NCI-H2107 (cell line): ENCODE measurements at regions not wholly inside any gene's neighbourhood (a gene's known extent, or its start where the extent isn't known, plus 50 kb on each side); places are given as distances from the start of the nearest gene placed in this dataset.

Source experiments
- DNase-seq: peaks from one replicate; lab custom pipeline; 2025; lab: John Stamatoyannopoulos, UW

DNA sequence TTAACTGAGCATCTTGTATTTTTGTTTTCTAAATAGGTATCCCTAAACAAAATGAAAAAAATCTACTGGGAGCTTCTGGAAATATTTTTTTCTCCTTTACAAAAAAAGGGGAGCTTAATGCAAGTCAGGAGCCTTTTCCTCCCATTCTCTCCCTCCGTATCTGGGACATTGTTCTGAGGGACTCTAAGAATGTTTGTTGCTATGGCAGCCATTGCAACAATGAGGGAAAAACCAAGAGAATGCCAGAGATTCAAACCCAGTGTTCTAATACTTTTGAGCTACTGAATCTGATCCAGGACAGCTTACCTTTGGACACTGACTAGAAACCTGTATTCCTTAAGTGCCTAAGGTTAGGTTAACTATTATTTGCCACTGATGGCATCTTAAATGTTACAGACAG is 485.7 kb upstream of the HS3ST1 start:
- DNase-seq, result no peak

DNA sequence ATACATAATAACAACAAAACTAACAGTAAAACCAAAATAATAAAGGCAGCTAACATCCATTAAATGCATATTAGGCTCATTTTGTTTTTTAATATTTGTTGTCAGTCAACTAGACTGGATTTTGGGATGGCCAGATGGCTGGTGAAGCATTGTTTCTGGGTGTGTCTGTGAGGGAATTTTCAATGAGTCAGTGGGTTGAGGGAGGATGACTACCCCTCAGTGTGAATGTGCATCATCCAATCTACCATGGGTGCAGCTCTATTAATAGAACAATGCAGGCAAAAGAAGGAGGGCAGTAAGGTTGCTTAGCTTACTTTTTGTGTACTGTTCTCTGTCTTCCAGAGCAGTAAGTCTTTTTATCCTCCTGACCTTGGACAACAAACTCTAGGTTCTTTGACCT is 484.2 kb upstream of the HS3ST1 start:
- no peak for DNase-seq

DNA sequence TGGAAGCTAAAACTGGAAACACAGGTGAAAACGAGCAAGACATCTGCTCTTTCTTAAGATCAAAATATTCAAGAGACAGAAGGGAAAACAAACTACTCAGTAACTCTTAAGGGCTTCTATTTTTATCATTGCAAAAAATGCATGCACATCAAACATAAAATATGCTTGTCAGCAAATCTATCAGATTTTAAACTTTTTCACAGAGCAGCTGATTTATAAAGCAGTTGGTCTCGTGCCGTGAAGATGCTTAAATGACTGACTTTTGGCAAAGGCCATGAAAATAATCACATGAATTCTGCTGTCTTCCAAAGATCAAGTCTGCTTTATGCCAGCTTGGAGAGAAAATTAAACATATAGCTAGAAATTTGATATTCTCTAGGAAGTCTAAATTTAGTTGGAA is 482.1 kb upstream of the HS3ST1 start:
- DNase-seq, result no peak

DNA sequence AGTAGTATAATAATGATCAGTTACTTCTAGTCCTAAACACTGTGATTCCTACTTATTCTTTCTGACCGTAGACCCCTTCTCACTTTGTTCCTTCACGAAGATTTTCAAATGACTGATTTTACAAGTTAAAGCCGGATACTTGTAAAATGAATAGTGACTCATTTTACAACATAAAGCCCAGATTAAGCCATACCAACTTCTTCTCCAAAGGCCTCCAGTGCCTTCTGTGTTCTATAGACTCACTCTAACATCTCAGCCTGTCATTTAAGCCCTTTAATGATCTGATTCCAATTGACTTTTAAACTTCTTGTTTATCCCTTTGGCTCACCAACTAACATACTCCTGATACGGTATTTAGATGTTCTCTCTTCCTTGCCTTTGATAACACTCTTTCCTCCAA is 480.0 kb upstream of the HS3ST1 start:
- DNase-seq, result no peak

DNA sequence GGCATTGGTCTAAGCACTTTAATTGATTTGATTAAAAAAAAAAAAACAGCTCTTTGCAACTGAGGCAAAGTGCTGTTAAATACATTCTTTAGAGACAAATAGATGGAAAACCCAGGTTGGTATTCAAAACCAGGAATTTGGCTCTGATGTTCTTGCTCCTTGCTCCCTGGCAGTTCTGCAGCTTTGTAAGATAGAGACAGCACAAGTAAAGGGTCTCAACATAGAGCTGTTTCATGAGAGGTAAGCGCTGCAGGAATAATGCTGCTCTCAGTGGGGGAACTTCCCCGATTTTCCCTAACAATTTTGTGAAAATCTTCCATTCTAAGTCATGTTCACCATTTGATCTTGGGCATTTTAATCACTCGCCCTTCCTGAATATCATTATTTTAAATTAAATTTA is 479.5 kb upstream of the HS3ST1 start:
- DNase-seq, result no peak

DNA sequence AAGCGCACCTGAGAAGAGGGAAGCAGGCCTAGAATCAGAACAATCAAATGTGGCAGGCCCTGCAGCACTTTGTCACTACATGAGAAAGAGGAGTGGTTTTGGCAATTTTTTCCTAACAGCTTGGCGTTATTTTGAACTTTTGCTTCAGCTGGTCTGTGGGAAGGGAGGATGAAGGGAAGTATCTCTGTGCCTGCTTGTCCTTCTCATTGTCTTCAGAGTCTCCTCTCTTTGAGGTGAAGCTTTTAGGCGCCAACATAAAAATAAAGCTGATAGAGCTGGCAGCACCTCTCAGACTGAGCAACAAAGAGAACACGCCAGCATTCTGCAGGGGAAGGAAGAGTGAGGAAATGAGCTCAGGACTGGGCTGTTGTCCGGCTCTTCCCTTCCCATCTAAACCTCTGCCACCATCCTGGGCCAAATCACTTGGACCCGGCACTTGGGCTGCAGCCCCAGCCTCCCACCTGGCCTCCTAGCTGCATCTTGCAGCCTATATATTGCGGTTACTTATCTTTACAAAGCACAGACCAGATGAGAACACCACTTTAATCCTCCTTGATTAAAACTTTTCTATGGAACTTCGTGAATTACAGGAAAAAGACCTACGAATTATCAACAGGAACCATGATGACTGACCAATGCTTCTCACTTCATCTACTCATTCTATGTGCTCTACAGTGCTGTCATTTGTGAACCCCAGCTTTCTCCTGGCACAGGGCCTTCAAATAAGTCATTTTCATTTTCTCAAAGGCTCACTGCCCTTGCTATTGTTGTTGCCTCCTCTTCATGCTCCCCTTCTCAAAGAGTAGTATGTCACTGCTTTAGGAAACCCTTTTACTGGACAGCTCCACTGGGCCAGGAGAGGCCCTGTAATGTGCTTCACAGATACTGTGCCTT is 476.4 kb upstream of the HS3ST1 start:
- DNase-seq, result no peak

DNA sequence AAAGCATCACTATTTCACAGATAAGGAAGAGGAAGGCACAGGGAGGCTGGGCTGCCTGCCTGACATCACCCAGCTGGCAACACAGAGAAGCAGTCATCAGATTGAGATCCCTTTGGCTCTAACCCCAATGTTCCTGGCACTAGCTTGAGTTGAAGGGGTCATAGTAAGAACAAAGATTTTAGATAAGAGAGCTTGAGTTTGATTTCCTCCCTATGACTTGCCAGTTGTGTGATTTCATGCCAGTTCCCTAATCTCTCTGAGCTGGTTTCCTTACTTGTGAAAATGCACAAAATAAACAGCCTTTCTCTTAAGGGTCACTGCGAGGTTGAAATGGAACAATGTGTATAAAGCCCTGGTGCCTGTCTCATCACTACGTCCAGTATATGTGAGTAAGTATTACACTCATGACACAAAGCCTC is 475.4 kb upstream of the HS3ST1 start:
- DNase-seq, result no peak

DNA sequence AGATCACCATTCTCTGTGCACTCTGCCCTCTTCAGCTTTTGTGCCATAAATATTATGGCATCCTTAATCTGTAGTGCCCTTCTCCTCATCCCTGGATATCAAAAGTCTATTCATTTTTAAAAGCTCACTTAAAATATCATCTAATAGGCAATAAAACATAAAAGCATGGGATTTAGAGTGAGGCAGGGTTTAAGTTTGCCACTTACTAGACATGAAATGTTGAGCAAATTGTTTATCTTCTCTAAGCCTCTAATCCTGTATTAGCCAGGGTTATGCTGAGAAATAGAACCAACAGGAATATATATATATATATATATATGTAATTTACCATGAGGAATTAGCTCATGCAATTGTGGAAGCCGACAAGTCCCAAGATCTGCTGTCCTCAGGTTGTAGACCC is 472.4 kb upstream of the HS3ST1 start:
- DNase-seq, result no peak

DNA sequence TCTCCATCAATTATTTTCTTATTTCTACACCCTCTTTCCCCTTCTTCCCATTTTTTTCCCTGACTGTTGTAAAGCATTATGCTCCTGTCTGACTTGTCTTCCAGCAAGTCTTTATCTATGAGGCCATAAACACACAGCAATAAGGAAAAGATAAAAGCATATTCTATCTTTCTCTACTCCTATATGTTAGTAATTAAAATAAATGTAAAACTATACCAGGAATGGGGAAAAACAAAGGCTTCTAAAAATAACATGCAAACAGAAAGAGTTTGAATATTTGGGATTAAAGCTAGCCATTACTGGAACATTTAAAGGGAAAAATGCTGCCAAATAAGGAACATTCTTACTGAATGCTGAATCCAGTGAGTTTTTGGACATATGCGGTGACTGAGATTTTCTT is 471.7 kb upstream of the HS3ST1 start:
- no peak for DNase-seq

DNA sequence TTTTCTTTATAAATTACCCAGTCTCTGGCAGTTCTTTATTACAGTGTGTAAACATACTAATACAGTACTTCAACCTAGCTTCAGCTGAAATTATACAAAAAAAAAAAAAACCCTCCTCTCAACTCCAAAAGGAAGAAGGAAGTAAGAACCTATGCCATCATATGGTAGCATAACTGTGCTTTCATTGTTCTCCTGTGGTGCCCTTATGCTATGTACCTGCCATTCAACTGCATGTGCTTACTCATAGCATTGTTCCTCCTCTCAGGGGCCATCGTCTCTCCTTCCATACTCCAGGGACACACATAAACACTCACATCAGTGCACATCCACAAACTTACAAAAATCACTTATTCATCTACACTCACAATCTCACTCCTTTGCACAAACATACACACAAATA is 470.1 kb upstream of the HS3ST1 start:
- DNase-seq, result no peak

DNA sequence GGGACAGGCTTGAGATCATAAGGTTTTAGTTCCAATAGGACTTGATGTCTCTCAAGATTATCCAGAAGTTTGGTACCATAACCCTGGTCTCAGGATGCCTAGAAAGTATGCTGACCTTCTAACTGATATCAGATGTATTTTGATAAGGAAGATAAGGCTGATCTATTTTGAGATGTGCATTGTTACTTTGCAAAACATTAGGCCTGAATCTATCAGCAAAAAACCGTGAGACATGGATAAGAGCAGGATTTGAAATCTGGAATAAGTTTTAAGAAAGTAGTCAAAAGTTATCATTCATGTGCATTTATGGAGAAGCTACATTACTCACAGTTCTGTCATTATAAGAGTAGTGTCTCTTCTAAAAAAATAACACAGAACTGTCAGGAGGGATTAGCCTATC is 467.1 kb upstream of the HS3ST1 start:
- DNase-seq, result no peak

DNA sequence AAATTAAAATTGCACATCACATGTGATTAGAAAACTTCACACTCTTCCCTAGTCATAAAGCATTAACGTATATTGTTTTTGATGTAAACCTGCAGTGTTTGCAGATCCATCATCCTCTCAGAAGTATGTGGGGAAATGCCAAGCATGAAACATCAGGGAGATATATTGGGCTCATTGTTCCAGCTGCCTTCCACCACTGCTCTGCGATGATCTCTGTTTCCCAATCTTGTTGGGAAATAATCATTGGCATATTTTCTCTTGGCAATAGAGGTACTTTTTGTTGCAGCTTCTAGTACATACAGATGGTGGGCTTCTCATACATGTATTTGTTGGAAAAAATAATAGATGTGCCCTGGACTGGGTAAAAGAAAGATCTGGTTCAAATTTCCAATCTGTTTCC is 466.3 kb upstream of the HS3ST1 start:
- no peak for DNase-seq

DNA sequence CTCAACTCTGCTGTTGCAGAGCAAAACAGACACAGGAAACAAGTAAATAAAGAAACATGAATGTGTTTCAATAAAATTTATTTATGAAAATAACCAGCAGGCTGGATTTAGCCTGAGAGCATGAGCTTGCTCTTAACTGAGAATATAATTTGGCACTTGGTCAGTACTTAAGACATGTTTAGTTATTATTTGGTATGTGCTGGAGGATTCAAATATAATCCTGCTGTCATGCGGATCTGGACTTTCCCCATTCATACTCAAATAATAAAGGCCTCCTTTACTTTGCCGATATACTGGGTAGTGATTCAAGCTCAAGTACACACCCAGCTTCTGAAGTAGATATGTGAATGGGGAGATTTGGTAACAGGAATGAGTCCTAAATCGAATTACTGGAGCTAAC is 465.5 kb upstream of the HS3ST1 start:
- DNase-seq, result no peak

DNA sequence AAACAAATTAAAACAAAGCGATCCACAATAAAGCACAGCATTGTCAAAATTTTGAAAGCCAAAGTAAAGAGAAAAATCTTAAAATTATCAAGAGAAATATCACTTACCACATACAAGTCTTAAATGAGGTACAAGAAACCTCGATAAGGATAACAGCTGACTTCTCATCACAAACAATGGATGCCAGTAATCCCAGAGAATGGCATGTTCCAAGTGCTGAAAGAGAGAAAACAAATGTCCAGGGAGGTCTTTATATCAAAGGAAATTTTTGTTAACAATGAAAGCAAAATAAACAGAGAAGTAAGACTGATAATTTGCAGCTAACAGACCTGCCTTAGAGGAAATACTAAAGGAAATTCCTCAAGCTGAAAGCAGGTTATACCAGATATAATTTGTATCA is 460.4 kb upstream of the HS3ST1 start:
- DNase-seq, result no peak

DNA sequence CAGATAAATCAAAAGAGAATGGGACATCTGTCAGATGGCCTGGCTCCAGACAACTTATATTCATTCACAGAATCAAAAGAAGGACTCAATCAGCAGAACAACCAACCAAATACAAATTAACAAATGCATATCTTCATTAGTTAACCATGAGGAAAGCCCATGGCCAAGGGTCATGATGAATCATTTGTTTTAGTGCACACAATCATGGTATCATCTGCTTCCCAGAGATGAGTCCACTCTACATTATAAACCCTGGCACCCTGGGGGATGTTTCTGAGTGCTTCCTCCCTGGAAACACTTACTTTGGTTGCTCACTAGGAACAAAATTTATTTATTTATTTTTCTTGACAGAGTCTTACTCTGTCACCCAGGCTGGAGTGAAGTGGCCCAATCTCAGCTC is 453.3 kb upstream of the HS3ST1 start:
- DNase-seq, result no peak

DNA sequence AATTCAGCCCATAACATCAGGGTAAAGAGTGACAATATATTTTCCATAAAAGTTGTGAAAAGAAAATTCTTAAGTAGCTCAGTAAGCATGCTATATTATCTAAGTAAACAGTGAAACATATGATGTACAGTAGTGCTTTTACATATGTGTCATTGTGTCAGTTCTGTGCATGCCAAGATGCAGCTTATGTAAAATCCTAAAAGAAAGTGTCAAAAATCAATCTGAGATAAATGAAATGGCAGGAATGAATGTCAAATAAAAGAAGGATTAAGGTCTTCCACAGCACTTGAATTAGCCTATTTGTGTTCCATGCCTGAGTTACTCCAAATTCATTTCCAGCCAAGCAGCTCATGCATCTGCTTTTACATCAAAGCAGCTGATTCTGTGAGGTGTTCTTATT is 452.7 kb upstream of the HS3ST1 start:
- no peak for DNase-seq

DNA sequence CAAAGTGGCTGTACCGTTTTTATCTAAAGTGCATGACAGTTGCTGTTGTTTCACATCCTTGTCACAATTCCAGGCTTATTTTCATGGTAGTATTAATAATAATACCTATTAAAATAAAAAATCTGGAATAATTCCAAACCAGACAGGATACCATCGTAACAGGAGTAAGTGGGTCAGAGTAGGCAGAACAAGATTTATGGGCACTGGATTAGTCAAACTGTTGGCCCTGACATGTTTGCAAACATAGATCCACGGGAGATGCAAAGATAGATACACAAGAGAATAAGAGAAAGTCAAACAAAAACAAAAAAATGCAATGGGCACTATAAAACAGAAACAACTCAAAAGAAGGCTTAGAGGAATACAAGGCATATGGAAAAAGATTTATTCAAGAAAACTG is 449.5 kb upstream of the HS3ST1 start:
- no peak for DNase-seq

DNA sequence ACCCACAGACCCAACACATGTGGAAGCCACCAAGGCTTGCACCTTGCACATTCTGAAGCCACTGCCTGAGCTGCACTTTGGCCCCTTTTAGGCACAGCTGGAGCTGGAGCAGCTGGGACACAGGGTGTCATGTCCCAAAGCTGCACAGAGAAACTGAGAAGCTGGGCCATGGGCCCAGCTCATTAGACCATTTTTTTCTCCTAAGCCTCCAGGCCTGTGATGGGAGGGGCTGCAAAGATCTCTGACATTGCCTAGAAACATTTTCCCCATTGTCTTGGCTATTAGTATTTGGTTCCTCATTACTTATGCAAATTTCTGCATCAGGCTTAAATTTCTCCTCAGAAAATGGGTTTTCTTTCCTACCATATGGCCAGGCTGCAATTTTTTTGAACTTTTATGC is 447.4 kb upstream of the HS3ST1 start:
- DNase-seq, result no peak

DNA sequence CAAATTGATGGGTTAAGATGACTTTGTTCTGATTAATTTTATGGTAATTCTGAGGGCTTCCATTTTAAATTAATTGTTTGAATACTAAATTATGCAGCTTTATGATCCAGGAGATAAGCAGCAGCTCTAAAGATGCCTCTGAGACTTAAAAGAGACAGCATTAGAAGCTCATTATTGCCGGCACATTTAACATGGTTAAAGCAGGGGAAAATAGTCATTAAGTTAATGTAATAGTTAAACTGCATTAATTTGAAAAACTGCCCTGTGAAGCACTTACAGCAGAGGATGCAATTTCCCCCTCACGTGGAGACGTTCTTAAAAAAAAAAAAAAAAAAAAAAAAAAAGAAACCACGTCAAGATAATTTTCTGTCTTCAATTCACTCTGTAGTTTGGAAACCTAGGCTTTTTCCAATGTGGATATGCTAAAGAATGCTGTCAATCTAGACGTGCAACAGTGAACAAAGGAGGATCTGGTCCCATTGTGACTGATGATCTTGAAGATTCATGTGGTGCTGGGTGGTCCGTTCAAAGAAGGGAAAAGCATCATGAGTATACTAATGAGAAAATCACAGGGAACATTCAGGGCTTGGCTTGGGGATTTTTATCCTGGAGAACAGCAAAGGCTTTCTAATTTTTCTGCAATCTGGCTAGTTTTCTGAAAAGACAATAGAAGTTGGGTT is 440.6 kb upstream of the HS3ST1 start:
- DNase-seq, result no peak

DNA sequence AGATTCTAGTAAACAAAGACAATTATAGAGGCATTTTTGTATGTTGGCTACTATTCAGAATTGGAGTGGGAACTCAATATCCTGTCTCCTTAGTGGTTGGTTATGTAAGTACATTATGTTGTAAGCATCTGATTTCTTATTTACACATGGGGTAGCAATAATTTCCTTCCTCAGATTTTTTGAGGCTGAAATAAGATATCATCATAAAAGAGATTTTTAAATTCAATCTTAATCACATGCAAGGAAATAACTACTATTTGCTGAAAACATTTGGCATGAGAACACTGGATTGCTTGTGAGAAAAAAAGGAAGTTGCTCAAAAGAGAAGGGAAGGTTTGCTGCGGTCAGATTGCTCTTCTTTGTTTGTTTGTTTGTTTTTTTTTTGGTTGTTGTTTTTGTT is 437.7 kb upstream of the HS3ST1 start:
- no peak for DNase-seq

DNA sequence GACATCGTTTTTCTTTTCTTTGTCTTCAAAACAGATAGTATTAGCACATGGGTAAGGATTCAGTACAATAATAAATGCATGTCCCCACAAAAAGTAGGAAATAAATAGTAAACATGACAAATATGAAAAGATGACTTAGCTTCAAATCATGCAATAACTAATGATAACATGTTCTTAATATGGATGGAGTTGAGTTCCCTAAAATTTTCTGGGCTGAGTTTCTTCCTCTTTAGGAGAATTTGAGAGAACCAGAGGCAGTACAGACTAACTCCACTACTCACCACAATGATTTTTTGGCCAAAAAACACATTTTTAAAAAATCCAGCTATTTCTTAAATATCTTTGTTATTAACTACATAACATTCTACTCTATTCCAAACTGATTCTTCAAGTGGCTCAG is 432.3 kb upstream of the HS3ST1 start:
- no peak for DNase-seq

DNA sequence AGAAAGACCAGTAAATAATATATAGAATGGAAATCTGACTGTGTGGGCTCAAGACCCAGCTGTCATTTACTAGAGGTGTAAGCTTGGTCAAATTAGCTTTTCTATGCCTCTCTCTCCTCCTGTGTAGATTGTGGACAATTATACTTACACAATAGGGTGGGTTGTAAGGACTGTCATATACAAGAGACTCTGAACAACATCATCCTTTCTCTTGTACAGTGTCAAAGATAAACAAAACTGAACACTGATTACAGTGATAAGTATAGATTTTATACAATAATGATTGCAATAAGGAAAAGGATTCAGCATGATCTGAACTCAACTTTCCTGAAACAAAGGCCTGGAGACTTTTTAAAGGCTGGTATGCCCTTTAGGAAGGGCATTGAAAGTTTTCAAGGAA is 429.2 kb upstream of the HS3ST1 start:
- no peak for DNase-seq

DNA sequence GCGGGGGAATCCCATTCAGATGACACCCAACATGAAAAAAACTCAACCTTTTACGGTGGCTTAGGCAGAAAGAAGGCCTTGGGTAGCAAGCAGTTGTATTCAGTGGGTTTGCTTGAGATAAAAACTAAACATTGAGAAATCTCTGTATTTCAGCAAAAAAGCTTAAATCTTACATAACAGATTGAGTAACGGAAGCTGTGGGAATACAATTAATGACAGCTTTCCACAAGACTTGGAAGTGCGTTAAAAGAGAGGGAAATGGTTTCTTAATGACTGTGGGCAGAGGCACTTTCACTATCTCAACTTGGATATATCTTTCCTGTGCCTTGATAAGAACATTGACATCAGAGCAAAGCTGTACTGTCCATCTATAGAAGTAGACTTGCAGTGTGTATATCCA is 418.5 kb upstream of the HS3ST1 start:
- no peak for DNase-seq

DNA sequence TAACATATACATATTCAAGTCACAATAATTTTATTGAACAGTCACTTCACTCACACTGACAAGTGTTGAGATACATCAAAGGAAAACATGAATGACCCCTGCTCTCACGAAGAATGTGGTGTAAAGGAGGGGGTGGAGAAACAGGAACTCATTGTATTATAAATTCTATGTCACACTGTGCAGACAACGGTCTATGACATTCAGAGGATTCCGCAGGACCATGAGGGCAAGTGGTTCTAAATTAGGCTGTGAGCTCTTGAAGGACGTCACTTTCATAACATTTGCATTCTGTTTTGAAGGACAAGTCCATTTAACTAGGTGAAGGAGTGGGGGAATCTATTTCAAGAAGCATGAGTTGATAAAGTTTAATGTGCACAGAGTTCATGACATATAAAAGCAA is 415.2 kb upstream of the HS3ST1 start:
- no peak for DNase-seq
